ENCODE measurements at regions not wholly inside any gene's neighbourhood (a gene's known extent, or its start where the extent isn't known, plus 50 kb on each side); places are given as distances from the start of the nearest gene placed in this dataset.

- peaks cover 0 to 15% of the 10 kb centered on the region in 2 donors for H3K4me1 Mint-ChIP-seq (ENCODE audit: low read depth in 2 of 2)
- H3K27ac Mint-ChIP-seq = no peak overlapping the region
- H3K36me3 Mint-ChIP-seq (ENCODE audit: insufficient read depth) = peaks cover 12% of the 10 kb centered on the region
- no peak overlapping the region for H3K4me3 Mint-ChIP-seq
- ATAC-seq (replicated peaks) = no peak
- no peak for DNase-seq
- peaks cover 6 to 32% of the 10 kb centered on the region in 2 donors for H3K27me3 Mint-ChIP-seq
- H3K9me3 Mint-ChIP-seq = peaks cover 8 to 9% of the 10 kb centered on the region in 2 donors
These were observed 179.3 kb downstream of the BMP7 start for GRCh38 chr20:57087102-57087501.

DNA sequence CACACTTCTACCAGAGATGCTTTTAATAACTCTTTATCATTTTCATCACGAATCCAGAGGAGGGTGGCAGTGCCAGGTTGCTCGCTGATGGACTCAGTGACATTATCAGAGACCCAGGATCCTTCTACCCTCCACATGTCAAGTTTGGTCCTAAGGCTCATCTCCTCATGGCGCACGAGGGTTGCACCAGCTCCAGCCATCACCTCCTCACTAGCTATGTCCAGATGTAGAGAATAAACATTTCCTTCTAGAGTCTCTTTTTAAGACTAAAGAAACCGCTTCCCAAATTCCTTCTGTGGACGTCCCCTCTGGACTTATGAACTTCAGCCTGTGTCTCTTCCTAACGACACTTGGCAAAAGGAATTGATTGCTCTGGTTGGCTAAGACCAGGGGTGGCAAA, 178.7 kb downstream of the BMP7 start:
- no peak overlapping the region for H3K4me3 Mint-ChIP-seq
- DNase-seq (no peak), ATAC-seq (replicated peaks) (no peak)
- peaks cover 5 to 26% of the 10 kb centered on the region in 2 donors for H3K27me3 Mint-ChIP-seq
- peaks cover 12% of the 10 kb centered on the region for H3K36me3 Mint-ChIP-seq (ENCODE audit: insufficient read depth)
- peaks cover 8 to 9% of the 10 kb centered on the region in 2 donors for H3K9me3 Mint-ChIP-seq
- H3K27ac Mint-ChIP-seq = no peak overlapping the region
- peaks cover 2 to 20% of the 10 kb centered on the region in 2 donors for H3K4me1 Mint-ChIP-seq (ENCODE audit: low read depth in 2 of 2)

GRCh38 chr20:57088436-57088835, 178.0 kb downstream of the BMP7 start:
- Mint-ChIP-seq H3K4me1 (ENCODE audit: low read depth in 2 of 2) (peaks cover 2 to 20% of the 10 kb centered on the region in 2 donors), H3K27me3 (peaks cover 0 to 24% of the 10 kb centered on the region in 2 donors), H3K9me3 (peaks cover 7 to 8% of the 10 kb centered on the region in 2 donors), H3K36me3 (ENCODE audit: insufficient read depth) (peaks cover 12% of the 10 kb centered on the region), H3K4me3 (no peak overlapping the region), H3K27ac (no peak overlapping the region)
- no peak for ATAC-seq (replicated peaks)
- DNase-seq = no peak

GRCh38 chr20:57089699-57090144, 176.7 kb downstream of the BMP7 start:
- ATAC-seq (replicated peaks) (no peak), DNase-seq (peak in 1 of 3 experiments; percentile 16)
- Mint-ChIP-seq H3K4me3 (no peak overlapping the region), H3K27me3 (peaks cover 0 to 24% of the 10 kb centered on the region in 2 donors), H3K4me1 (ENCODE audit: low read depth in 2 of 2) (peaks cover 2 to 20% of the 10 kb centered on the region in 2 donors), H3K36me3 (ENCODE audit: insufficient read depth) (peaks cover 12% of the 10 kb centered on the region), H3K27ac (no peak overlapping the region), H3K9me3 (peaks cover 7 to 8% of the 10 kb centered on the region in 2 donors)

- H3K4me1 Mint-ChIP-seq (ENCODE audit: low read depth in 2 of 2) = peaks cover 2 to 20% of the 10 kb centered on the region in 2 donors
- ATAC-seq (replicated peaks) = peak; percentile 44
These were observed 175.6 kb downstream of the BMP7 start for GRCh38 chr20:57090590-57091560.

DNA sequence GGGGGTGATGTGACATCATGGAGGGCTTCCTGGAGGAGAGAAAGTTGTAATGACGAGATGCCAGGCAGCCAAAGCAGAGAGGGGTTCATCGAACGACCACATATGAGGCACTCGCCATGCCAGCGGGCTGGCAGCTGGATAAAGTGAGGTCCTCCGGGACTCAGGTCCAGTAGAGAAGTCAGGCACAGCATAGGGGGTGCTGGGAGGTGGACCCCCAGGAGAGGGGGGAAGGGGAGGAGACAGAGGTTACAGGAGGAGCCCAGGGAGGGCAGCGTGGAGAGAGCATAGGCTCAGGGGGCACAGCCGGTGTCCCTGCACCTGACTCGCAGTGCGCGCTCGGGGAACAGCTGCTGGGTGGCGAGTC, 174.7 kb downstream of the BMP7 start:
- H3K27ac Mint-ChIP-seq = peak overlapping the region; percentile 81 to 83
- H3K27me3 Mint-ChIP-seq = peaks cover 13 to 32% of the 10 kb centered on the region in 2 donors
- DNase-seq = no peak
- ATAC-seq (replicated peaks) = no peak
- peaks cover 2 to 20% of the 10 kb centered on the region in 2 donors for H3K4me1 Mint-ChIP-seq (ENCODE audit: low read depth in 2 of 2)
- peaks cover 12% of the 10 kb centered on the region for H3K36me3 Mint-ChIP-seq (ENCODE audit: insufficient read depth)
- peaks cover 7 to 8% of the 10 kb centered on the region in 2 donors for H3K9me3 Mint-ChIP-seq
- no peak overlapping the region for H3K4me3 Mint-ChIP-seq

More at GRCh38 chr20:57090590-57091560, 175.6 kb downstream of the BMP7 start:
- Mint-ChIP-seq H3K4me3 (no peak overlapping the region), H3K36me3 (ENCODE audit: insufficient read depth) (peaks cover 12% of the 10 kb centered on the region), H3K9me3 (peaks cover 7 to 8% of the 10 kb centered on the region in 2 donors), H3K27me3 (peaks cover 5 to 32% of the 10 kb centered on the region in 2 donors), H3K27ac (peak overlapping the region; percentile 81 to 83)
- DNase-seq = no peak

GRCh38 chr20:57092112-57092899, 174.1 kb downstream of the BMP7 start:
- H3K27me3 Mint-ChIP-seq = peaks cover 14 to 28% of the 10 kb centered on the region in 2 donors
- H3K4me1 Mint-ChIP-seq (ENCODE audit: low read depth in 2 of 2) = peaks cover 2 to 20% of the 10 kb centered on the region in 2 donors
- H3K27ac Mint-ChIP-seq = peak overlapping the region in 1 of 2 donors; percentile 1
- H3K4me3 Mint-ChIP-seq = no peak overlapping the region
- peaks cover 12% of the 10 kb centered on the region for H3K36me3 Mint-ChIP-seq (ENCODE audit: insufficient read depth)
- H3K9me3 Mint-ChIP-seq = peaks cover 7 to 8% of the 10 kb centered on the region in 2 donors
- DNase-seq (peak in 1 of 3 experiments; percentile 6), ATAC-seq (replicated peaks) (no peak)

DNA sequence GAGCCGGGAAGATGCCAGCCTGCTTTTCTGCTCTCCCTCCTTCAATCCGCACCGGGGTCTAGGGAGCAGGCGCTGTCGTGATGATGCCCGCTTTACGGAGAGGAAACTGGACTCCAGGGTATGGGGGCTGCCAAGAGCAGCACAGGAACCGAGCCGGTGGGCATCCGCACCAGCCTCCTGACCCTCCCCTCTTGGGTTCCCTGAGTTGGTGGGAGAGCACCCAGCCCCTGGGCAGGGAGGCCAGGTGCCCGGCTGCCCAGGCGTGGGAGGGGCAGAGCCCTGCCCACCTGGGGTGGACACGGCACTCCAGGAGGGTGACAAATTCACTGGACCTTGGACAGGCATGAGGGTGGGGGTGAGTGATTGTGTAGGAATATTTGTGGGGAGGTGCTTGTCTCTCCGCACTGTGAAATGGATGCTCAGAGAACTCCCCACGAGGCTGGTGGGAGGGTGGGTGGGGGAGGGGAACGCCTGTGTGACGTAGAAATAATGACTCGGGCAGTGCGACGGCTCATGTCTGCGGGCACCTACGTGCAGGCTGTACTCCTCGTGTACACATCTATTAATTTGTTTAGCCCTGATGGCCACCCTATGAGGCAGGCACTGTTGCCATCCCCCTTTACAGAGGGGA, 173.4 kb downstream of the BMP7 start:
- H3K4me1 Mint-ChIP-seq (ENCODE audit: low read depth in 2 of 2) = peaks cover 2 to 20% of the 10 kb centered on the region in 2 donors
- no peak for DNase-seq
- no peak for ATAC-seq (replicated peaks)

DNA sequence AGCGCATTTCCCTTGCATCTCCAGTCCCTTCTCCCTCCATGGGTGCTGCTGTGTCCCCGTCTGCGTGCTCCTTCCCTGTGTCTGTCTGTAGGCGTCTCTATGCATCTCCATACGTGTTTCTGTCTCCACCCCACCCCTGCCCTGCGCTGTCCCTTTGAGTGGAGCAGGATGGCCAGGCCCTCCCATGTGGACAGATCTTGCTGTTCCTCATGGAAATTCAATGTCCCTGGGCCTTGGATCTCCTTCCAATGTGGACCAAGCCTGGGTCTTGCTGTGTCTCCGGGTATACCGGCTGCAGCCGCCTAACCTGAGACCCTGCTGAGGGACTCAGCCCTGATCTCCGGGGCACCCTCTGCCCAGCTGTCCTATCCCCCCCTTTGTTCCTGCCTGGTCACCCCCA, 172.7 kb downstream of the BMP7 start:
- no peak overlapping the region for H3K4me3 Mint-ChIP-seq
- peaks cover 25 to 32% of the 10 kb centered on the region in 2 donors for H3K27me3 Mint-ChIP-seq
- peaks cover 7 to 8% of the 10 kb centered on the region in 2 donors for H3K9me3 Mint-ChIP-seq
- DNase-seq (no peak), ATAC-seq (replicated peaks) (no peak)
- no peak overlapping the region for H3K27ac Mint-ChIP-seq
- H3K4me1 Mint-ChIP-seq (ENCODE audit: low read depth in 2 of 2) = peaks cover 2 to 20% of the 10 kb centered on the region in 2 donors
- H3K36me3 Mint-ChIP-seq (ENCODE audit: insufficient read depth) = peaks cover 12% of the 10 kb centered on the region

More for the DNA sequence above, 173.4 kb downstream of the BMP7 start:
- peaks cover 7 to 8% of the 10 kb centered on the region in 2 donors for H3K9me3 Mint-ChIP-seq
- H3K27me3 Mint-ChIP-seq = peaks cover 20 to 27% of the 10 kb centered on the region in 2 donors
- no peak overlapping the region for H3K27ac Mint-ChIP-seq
- peaks cover 12% of the 10 kb centered on the region for H3K36me3 Mint-ChIP-seq (ENCODE audit: insufficient read depth)
- no peak overlapping the region for H3K4me3 Mint-ChIP-seq

DNA sequence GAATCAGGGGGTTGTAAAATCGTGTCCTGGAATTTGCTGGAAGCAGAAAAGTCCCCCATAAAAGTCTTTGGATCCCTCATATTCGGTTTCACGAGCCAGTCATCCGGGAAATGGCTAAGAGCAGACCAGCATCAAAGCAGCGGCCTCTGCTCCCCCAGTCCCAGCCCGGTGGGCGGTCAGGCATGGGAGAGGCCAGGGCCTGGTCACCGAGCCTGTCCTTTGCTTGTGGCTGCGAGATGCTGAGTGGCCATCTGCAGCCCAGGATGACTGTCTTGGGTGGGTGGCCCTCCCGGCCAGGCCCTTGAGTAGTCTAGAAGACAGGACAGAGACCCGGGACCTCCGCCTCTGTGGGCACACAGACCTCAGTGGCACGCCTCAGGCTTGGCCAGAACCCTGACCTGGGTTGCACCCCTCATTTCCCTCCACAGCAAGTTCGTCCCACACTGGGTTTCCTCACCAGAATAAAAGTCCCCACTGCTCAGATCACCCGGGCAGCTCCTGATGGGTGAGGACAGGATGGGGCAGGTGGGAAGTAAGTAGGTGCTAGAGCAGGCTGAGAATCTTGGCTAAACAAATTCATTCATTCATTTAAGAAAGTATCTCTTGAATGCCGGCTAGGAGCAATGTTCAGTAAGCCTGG, 172.1 kb downstream of the BMP7 start:
- DNase-seq = no peak
- no peak overlapping the region for H3K27ac Mint-ChIP-seq

GRCh38 chr20:57094991-57095390, 171.4 kb downstream of the BMP7 start:
- Mint-ChIP-seq H3K4me3 (no peak overlapping the region), H3K27me3 (peaks cover 31 to 40% of the 10 kb centered on the region in 2 donors), H3K27ac (no peak overlapping the region), H3K36me3 (ENCODE audit: insufficient read depth) (peaks cover 10% of the 10 kb centered on the region), H3K4me1 (ENCODE audit: low read depth in 2 of 2) (peaks cover 2 to 16% of the 10 kb centered on the region in 2 donors), H3K9me3 (peaks cover 7 to 8% of the 10 kb centered on the region in 2 donors)
- DNase-seq = no peak
- no peak for ATAC-seq (replicated peaks)

More for the DNA sequence above, 172.1 kb downstream of the BMP7 start:
- peaks cover 2 to 17% of the 10 kb centered on the region in 2 donors for H3K4me1 Mint-ChIP-seq (ENCODE audit: low read depth in 2 of 2)
- H3K4me3 Mint-ChIP-seq = no peak overlapping the region
- ATAC-seq (replicated peaks) = no peak
- H3K9me3 Mint-ChIP-seq = peaks cover 7 to 8% of the 10 kb centered on the region in 2 donors
- H3K36me3 Mint-ChIP-seq (ENCODE audit: insufficient read depth) = peaks cover 12% of the 10 kb centered on the region
- peaks cover 27 to 34% of the 10 kb centered on the region in 2 donors for H3K27me3 Mint-ChIP-seq

- H3K9me3 Mint-ChIP-seq = peaks cover 5 to 8% of the 10 kb centered on the region in 2 donors
- H3K36me3 Mint-ChIP-seq (ENCODE audit: insufficient read depth) = peaks cover 5% of the 10 kb centered on the region
- DNase-seq (no peak), ATAC-seq (replicated peaks) (no peak)
- H3K27ac Mint-ChIP-seq = no peak overlapping the region
- H3K27me3 Mint-ChIP-seq = peaks cover 31 to 41% of the 10 kb centered on the region in 2 donors
- H3K4me1 Mint-ChIP-seq (ENCODE audit: low read depth in 2 of 2) = peaks cover 2 to 13% of the 10 kb centered on the region in 2 donors
- H3K4me3 Mint-ChIP-seq = no peak overlapping the region
These were observed 171.0 kb downstream of the BMP7 start for GRCh38 chr20:57095426-57095825.
